Neural cell (in vitro differentiated cells): ENCODE measurements at regions not wholly inside any gene's neighbourhood (a gene's known extent, or its start where the extent isn't known, plus 50 kb on each side); places are given as distances from the start of the nearest gene placed in this dataset.

Experiments
- H2AFZ ChIP-seq: fragments of 200-600, 300-800 bp; sonication (generic), shearing (Covaris generic); 2 replicates; pipeline ENCODE4 v1.6.0; 2014; ENCODE audit warnings: low read depth, mild to moderate bottlenecking, antibody characterized with exemption, low read length, moderate library complexity
- H3F3A ChIP-seq: fragments of 200-600 bp; shearing (Covaris generic); 2 replicates; pipeline ENCODE4 v1.6.1; 2016; ENCODE audit warnings: mild to moderate bottlenecking, moderate library complexity, mixed read lengths, antibody characterized with exemption, low read length; ENCODE audit not compliant: insufficient read depth, poor library complexity, severe bottlenecking
- H3K27ac ChIP-seq: fragments of 200-600, 300-800 bp; sonication (generic), shearing (Covaris generic); 2 replicates; pipeline ENCODE4 v1.5.1; 2014; ENCODE audit warnings: mild to moderate bottlenecking, low read length, moderate library complexity
- H3K27me3 ChIP-seq: fragments of 300-800, 200-600 bp; sonication (generic), shearing (Covaris generic); 2 replicates; pipeline ENCODE4 v1.6.0; 2014; ENCODE audit warnings: mild to moderate bottlenecking, low read depth, low read length, moderate library complexity; ENCODE audit not compliant: insufficient read depth
- H3K36me3 ChIP-seq: fragments of 300-800, 200-600 bp; sonication (generic), shearing (Covaris generic); 2 replicates; pipeline ENCODE4 v1.5.1; 2014; ENCODE audit warnings: mild to moderate bottlenecking, antibody characterized with exemption, low read length, moderate library complexity; ENCODE audit not compliant: insufficient read depth
- H3K4me2 ChIP-seq: fragments of 300-800, 200-600 bp; sonication (generic), shearing (Covaris generic); 2 replicates; pipeline ENCODE4 v1.6.0; 2014; ENCODE audit warnings: mild to moderate bottlenecking, low read length
- H3K4me3 ChIP-seq: fragments of 300-800, 200-600 bp; sonication (generic), shearing (Covaris generic); 2 replicates; pipeline ENCODE4 v1.5.1; 2014; ENCODE audit warnings: mild to moderate bottlenecking, low read length, moderate library complexity
- H3K79me2 ChIP-seq: fragments of 200-600 bp; shearing (Covaris generic); replicated peaks from 2 replicates; pipeline ENCODE4 v1.6.0; 2014; ENCODE audit warnings: mild to moderate bottlenecking, low read length, moderate library complexity; ENCODE audit not compliant: insufficient read depth
- H3K9ac ChIP-seq: fragments of 300-800, 200-600 bp; sonication (generic), shearing (Covaris generic); 2 replicates; pipeline ENCODE4 v1.6.1; 2016; ENCODE audit warnings: mild to moderate bottlenecking, low read length, mixed read lengths
- H3K9me2 ChIP-seq: fragments of 200-600 bp; shearing (Covaris generic); 2 replicates; pipeline ENCODE4 v1.6.1; 2016; ENCODE audit warnings: mild to moderate bottlenecking, low read length, mixed read lengths; ENCODE audit not compliant: insufficient read depth
- H3K9me3 ChIP-seq: fragments of 200-600, 300-800 bp; sonication (generic), shearing (Covaris generic); 2 replicates; pipeline ENCODE4 v1.6.1; 2016; ENCODE audit warnings: mild to moderate bottlenecking, mixed run types, low read length, moderate library complexity, mixed read lengths
- H4K20me1 ChIP-seq: fragments of 200-600 bp; shearing (Covaris generic); 2 replicates; pipeline ENCODE4 v1.6.1; 2016; ENCODE audit warnings: mild to moderate bottlenecking, mixed run types; ENCODE audit not compliant: insufficient read depth
- EP300 ChIP-seq: fragments of 450-650 bp; conservative IDR thresholded peaks from 2 replicates; pipeline ENCODE4 v1.6.1; 2014; ENCODE audit warnings: antibody characterized with exemption, mild to moderate bottlenecking, moderate library complexity; ENCODE audit not compliant: poor library complexity, severe bottlenecking
- EZH2 ChIP-seq: fragments of 200-600, 300-800 bp; shearing (Covaris generic), sonication (generic); IDR thresholded peaks from 2 replicates; pipeline ENCODE4 v1.6.1; 2014; ENCODE audit warnings: antibody characterized with exemption, low read length, borderline replicate concordance, mild to moderate bottlenecking; ENCODE audit not compliant: insufficient read depth, poor library complexity, severe bottlenecking
- MXI1 ChIP-seq: fragments of 450-650 bp; conservative IDR thresholded peaks from 2 replicates; pipeline ENCODE4 v1.6.1; 2014; ENCODE audit warnings: antibody characterized with exemption, mild to moderate bottlenecking; ENCODE audit not compliant: poor library complexity, severe bottlenecking
- POLR2AphosphoS5 ChIP-seq: IDR thresholded peaks from 2 replicates; pipeline ENCODE4 v1.6.1; 2012
- RAD21 ChIP-seq: fragments of 450-650 bp; conservative IDR thresholded peaks from 2 replicates; pipeline ENCODE4 v1.6.1; 2014; ENCODE audit warnings: antibody characterized with exemption, mild to moderate bottlenecking, moderate library complexity
- SMC3 ChIP-seq: fragments of 450-650 bp; conservative IDR thresholded peaks from 2 replicates; pipeline ENCODE4 v1.6.1; 2014; ENCODE audit warnings: antibody characterized with exemption, mild to moderate bottlenecking, moderate library complexity; ENCODE audit not compliant: poor library complexity
- TAF1 ChIP-seq: IDR thresholded peaks from 2 replicates; pipeline ENCODE4 v1.6.1; 2012; ENCODE audit warnings: low read depth
- TF ChIP-seq, protein P1 (sequence below): IDR thresholded peaks from 2 replicates; pipeline ENCODE4 v1.6.1; 2012; ENCODE audit warnings: borderline replicate concordance
- TF ChIP-seq, protein P2 (sequence below): fragments of 450-650 bp; IDR thresholded peaks from 2 replicates; pipeline ENCODE4 v1.5.1; 2014; ENCODE audit warnings: antibody characterized with exemption, mild to moderate bottlenecking, moderate library complexity; ENCODE audit not compliant: poor library complexity, severe bottlenecking

DNA sequence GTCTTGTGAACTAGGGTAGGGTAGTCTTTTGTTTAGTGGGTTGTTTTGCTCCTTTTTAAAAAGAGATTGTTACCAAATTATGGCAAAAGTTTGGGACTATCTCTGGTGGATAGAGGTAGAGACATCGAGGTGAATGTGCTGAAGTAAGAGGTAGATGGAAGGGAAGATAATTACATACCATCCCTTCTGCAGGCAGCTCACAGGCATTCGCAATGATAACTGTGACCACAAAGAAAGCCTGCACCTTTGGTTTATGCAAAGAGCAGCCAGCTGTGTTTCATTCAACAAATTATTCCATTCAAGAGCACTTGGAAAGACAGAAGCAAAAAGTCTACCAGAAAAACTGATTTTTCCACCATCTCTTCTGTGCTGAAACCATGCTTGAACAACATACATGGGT, 155.6 kb downstream of the GATB start:
- no peaks in the 10 kb centered on the region for H3K9me2 ChIP-seq
- no peak for TF ChIP-seq POLR2AphosphoS5
- TF ChIP-seq MXI1 = no peak
- TF ChIP-seq, protein P1, sequence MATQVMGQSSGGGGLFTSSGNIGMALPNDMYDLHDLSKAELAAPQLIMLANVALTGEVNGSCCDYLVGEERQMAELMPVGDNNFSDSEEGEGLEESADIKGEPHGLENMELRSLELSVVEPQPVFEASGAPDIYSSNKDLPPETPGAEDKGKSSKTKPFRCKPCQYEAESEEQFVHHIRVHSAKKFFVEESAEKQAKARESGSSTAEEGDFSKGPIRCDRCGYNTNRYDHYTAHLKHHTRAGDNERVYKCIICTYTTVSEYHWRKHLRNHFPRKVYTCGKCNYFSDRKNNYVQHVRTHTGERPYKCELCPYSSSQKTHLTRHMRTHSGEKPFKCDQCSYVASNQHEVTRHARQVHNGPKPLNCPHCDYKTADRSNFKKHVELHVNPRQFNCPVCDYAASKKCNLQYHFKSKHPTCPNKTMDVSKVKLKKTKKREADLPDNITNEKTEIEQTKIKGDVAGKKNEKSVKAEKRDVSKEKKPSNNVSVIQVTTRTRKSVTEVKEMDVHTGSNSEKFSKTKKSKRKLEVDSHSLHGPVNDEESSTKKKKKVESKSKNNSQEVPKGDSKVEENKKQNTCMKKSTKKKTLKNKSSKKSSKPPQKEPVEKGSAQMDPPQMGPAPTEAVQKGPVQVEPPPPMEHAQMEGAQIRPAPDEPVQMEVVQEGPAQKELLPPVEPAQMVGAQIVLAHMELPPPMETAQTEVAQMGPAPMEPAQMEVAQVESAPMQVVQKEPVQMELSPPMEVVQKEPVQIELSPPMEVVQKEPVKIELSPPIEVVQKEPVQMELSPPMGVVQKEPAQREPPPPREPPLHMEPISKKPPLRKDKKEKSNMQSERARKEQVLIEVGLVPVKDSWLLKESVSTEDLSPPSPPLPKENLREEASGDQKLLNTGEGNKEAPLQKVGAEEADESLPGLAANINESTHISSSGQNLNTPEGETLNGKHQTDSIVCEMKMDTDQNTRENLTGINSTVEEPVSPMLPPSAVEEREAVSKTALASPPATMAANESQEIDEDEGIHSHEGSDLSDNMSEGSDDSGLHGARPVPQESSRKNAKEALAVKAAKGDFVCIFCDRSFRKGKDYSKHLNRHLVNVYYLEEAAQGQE = no peak
- no peaks in the 10 kb centered on the region for H3F3A ChIP-seq

DNA sequence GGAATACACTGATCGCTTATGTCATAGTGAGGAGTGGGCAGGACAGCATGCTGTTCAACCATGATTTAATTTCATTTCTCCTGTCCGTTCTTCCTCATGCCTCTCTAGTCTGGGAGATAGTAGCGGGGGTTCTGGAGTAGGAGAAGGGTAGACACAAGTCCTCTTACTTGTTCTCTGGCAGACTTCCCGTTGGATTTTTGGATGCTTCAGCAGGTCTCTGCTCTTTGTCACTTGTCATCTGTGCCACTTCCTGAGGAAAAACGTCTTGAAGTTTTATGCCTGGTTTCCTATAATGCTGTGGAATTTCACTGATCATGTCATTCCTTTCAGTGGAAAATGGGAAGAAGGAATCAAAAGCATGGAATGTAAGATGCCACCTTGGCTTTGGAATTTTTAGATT, 154.7 kb downstream of the GATB start:
- Histone ChIP-seq H3K9me3 (no peaks in the 10 kb centered on the region), H3K9me2 (no peaks in the 10 kb centered on the region), H2AFZ (no peak overlapping the region), H3F3A (no peaks in the 10 kb centered on the region), H4K20me1 (no peaks in the 10 kb centered on the region), H3K36me3 (no peaks in the 10 kb centered on the region), H3K4me3 (no peak overlapping the region), H3K9ac (no peak overlapping the region), H3K79me2 (no peaks in the 10 kb centered on the region), H3K4me2 (no peak overlapping the region), H3K27ac (no peak overlapping the region), H3K27me3 (no peaks in the 10 kb centered on the region)
- TF ChIP-seq, protein P2, sequence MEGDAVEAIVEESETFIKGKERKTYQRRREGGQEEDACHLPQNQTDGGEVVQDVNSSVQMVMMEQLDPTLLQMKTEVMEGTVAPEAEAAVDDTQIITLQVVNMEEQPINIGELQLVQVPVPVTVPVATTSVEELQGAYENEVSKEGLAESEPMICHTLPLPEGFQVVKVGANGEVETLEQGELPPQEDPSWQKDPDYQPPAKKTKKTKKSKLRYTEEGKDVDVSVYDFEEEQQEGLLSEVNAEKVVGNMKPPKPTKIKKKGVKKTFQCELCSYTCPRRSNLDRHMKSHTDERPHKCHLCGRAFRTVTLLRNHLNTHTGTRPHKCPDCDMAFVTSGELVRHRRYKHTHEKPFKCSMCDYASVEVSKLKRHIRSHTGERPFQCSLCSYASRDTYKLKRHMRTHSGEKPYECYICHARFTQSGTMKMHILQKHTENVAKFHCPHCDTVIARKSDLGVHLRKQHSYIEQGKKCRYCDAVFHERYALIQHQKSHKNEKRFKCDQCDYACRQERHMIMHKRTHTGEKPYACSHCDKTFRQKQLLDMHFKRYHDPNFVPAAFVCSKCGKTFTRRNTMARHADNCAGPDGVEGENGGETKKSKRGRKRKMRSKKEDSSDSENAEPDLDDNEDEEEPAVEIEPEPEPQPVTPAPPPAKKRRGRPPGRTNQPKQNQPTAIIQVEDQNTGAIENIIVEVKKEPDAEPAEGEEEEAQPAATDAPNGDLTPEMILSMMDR = no peak
- TF ChIP-seq EZH2 (no peak), TAF1 (no peak), MXI1 (no peak), RAD21 (no peak), EP300 (no peak), SMC3 (no peak), POLR2AphosphoS5 (no peak)
- TF ChIP-seq, protein P1 = no peak

More for the DNA sequence above, 155.6 kb downstream of the GATB start:
- Histone ChIP-seq H2AFZ (no peak overlapping the region), H3K36me3 (no peaks in the 10 kb centered on the region), H3K27me3 (no peaks in the 10 kb centered on the region), H3K4me2 (no peak overlapping the region), H3K27ac (no peak overlapping the region), H3K9me3 (no peaks in the 10 kb centered on the region), H3K79me2 (no peaks in the 10 kb centered on the region), H3K4me3 (no peak overlapping the region), H4K20me1 (no peaks in the 10 kb centered on the region), H3K9ac (no peak overlapping the region)
